Fibroblast of lung (primary cell): ENCODE measurements at regions not wholly inside any gene's neighbourhood (a gene's known extent, or its start where the extent isn't known, plus 50 kb on each side); places are given as distances from the start of the nearest gene placed in this dataset.

ENCODE experiments used
- CTCF ChIP-seq, 2 donors: IDR thresholded peaks in 1 of 2; conservative IDR thresholded peaks in 1 of 2; 1 replicate in 1 of 2; 2 replicates in 1 of 2; pipeline ENCODE4 v1.5.1; 2011 to 2012; ENCODE audit warnings: low read length in 2 of 2, control low read depth in 1 of 2, inconsistent platforms in 1 of 2, low read depth in 1 of 2, mild to moderate bottlenecking in 1 of 2
- EZH2 ChIP-seq: IDR thresholded peaks from 2 replicates; pipeline ENCODE4 v1.5.1; 2012; ENCODE audit warnings: low read length, control low read depth, mild to moderate bottlenecking; ENCODE audit errors: missing control alignments

GRCh38 chr10:51012073-51012472 lies 62.2 kb upstream of the PRKG1 start:
- TF ChIP-seq EZH2 = no peak
- TF ChIP-seq CTCF (conservative IDR thresholded peaks at IDR 0.05 in 1 of 2, IDR thresholded peaks at IDR 0.05 in 1 of 2; ENCODE audit: low read depth in 1 of 2, low read length in 2 of 2) = no peak
